OCI-LY3 (cell line): ENCODE measurements at regions not wholly inside any gene's neighbourhood (a gene's known extent, or its start where the extent isn't known, plus 50 kb on each side); places are given as distances from the start of the nearest gene placed in this dataset.

ENCODE experiments used
- EZH2phosphoT487 ChIP-seq: fragments of 200-600 bp; shearing (Covaris generic); IDR thresholded peaks from 2 replicates; pipeline ENCODE4 v1.6.1; 2018; ENCODE audit warnings: antibody characterized with exemption, mixed run types, low read depth
- TF ChIP-seq, protein P1 (sequence below): fragments of 200-600, 300-600 bp; sonication (generic); IDR thresholded peaks from 2 replicates; pipeline ENCODE4 v1.5.1; 2014; ENCODE audit warnings: antibody characterized with exemption, low read length, low read depth

GRCh38 chr14:83883732-83884131 lies 1646.2 kb upstream of the FLRT2 start:
- TF ChIP-seq, protein P1, sequence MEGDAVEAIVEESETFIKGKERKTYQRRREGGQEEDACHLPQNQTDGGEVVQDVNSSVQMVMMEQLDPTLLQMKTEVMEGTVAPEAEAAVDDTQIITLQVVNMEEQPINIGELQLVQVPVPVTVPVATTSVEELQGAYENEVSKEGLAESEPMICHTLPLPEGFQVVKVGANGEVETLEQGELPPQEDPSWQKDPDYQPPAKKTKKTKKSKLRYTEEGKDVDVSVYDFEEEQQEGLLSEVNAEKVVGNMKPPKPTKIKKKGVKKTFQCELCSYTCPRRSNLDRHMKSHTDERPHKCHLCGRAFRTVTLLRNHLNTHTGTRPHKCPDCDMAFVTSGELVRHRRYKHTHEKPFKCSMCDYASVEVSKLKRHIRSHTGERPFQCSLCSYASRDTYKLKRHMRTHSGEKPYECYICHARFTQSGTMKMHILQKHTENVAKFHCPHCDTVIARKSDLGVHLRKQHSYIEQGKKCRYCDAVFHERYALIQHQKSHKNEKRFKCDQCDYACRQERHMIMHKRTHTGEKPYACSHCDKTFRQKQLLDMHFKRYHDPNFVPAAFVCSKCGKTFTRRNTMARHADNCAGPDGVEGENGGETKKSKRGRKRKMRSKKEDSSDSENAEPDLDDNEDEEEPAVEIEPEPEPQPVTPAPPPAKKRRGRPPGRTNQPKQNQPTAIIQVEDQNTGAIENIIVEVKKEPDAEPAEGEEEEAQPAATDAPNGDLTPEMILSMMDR, result no peak
- no peak for TF ChIP-seq EZH2phosphoT487
